Fibroblast of lung (primary cell): ENCODE measurements at regions not wholly inside any gene's neighbourhood (a gene's known extent, or its start where the extent isn't known, plus 50 kb on each side); places are given as distances from the start of the nearest gene placed in this dataset.

Experiments
- EZH2 ChIP-seq: IDR thresholded peaks from 2 replicates; pipeline ENCODE4 v1.5.1; 2012; ENCODE audit warnings: low read length, control low read depth, mild to moderate bottlenecking; ENCODE audit errors: missing control alignments
- TF ChIP-seq, protein P1 (sequence below), 2 donors: IDR thresholded peaks in 1 of 2; conservative IDR thresholded peaks in 1 of 2; 1 replicate in 1 of 2; 2 replicates in 1 of 2; pipeline ENCODE4 v1.5.1; 2011 to 2012; ENCODE audit warnings: low read length in 2 of 2, control low read depth in 1 of 2, inconsistent platforms in 1 of 2, low read depth in 1 of 2, mild to moderate bottlenecking in 1 of 2

DNA sequence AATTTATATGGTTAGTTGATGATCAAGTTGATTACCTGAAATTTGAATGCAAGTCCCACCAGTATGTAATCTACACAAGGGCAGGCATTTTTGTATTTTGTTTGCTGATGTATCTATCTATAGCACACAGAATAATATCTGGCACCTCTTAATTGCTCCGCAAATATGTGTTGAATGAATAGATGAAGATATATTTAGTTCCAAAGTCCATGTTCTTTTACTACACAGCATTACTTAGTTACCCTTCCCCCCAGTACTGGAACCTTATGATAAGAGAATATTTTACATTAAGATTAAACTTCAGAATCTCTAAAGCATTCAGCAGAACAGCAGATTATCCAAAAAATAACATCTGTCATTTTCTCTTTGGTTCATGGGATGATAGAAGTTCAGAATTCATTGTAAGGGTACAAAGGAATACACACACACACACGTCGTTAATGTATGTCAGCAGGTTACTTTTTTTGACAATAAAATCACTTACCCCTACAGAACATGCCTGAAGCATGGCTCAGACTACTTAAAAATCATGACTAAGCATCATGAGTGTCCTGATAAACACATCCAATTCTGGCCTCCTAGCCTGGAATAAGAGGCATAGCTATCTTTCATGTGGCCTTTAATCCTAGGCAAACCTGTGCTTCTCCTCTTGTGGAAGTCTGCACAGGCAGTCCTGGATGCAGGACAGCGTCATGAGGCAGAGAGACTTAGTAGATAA, 148.9 kb upstream of the TBC1D5 start:
- TF ChIP-seq, protein P1, sequence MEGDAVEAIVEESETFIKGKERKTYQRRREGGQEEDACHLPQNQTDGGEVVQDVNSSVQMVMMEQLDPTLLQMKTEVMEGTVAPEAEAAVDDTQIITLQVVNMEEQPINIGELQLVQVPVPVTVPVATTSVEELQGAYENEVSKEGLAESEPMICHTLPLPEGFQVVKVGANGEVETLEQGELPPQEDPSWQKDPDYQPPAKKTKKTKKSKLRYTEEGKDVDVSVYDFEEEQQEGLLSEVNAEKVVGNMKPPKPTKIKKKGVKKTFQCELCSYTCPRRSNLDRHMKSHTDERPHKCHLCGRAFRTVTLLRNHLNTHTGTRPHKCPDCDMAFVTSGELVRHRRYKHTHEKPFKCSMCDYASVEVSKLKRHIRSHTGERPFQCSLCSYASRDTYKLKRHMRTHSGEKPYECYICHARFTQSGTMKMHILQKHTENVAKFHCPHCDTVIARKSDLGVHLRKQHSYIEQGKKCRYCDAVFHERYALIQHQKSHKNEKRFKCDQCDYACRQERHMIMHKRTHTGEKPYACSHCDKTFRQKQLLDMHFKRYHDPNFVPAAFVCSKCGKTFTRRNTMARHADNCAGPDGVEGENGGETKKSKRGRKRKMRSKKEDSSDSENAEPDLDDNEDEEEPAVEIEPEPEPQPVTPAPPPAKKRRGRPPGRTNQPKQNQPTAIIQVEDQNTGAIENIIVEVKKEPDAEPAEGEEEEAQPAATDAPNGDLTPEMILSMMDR (conservative IDR thresholded peaks at IDR 0.05 in 1 of 2, IDR thresholded peaks at IDR 0.05 in 1 of 2; ENCODE audit: low read depth in 1 of 2, low read length in 2 of 2): no peak
- no peak for TF ChIP-seq EZH2
